ENCODE measurements at regions not wholly inside any gene's neighbourhood (a gene's known extent, or its start where the extent isn't known, plus 50 kb on each side); places are given as distances from the start of the nearest gene placed in this dataset.
"Not testable (repeated sequence)": the region's sequence is repeated elsewhere in the genome, so short reads cannot be mapped to it uniquely, and the experiment has no call there.

- no peak for DNase-seq (ENCODE audit: low read depth in 1 of 2, low spot score in 1 of 2)
- in situ Hi-C loops (cut with HindIII; ENCODE audit: low pct_unique_long_range_greater_than_20kb, low sequenced_read_pairs), result no loop called here
- no peak for TF ChIP-seq JUND (IDR thresholded peaks at IDR 0.05; ENCODE audit: low read depth)
Observed at GRCh38 chr7:155233311-155234157, 64.1 kb upstream of the INSIG1 start.

- peak in 1 of 2 experiments; percentile 45 for DNase-seq (ENCODE audit: low read depth in 1 of 2, low spot score in 1 of 2)
- no peak for TF ChIP-seq JUND (IDR thresholded peaks at IDR 0.05; ENCODE audit: low read depth)
- in situ Hi-C loops (cut with HindIII; ENCODE audit: low pct_unique_long_range_greater_than_20kb, low sequenced_read_pairs), result no loop called here
Observed at GRCh38 chr7:155234158-155234492, 63.6 kb upstream of the INSIG1 start.

GRCh38 chr7:155234950-155235789 is 62.5 kb upstream of the INSIG1 start:
- no peak for DNase-seq (ENCODE audit: low read depth in 1 of 2, low spot score in 1 of 2)
- in situ Hi-C loops (cut with HindIII; ENCODE audit: low pct_unique_long_range_greater_than_20kb, low sequenced_read_pairs), result no loop called here
- TF ChIP-seq JUND (IDR thresholded peaks at IDR 0.05; ENCODE audit: low read depth), result no peak

DNA sequence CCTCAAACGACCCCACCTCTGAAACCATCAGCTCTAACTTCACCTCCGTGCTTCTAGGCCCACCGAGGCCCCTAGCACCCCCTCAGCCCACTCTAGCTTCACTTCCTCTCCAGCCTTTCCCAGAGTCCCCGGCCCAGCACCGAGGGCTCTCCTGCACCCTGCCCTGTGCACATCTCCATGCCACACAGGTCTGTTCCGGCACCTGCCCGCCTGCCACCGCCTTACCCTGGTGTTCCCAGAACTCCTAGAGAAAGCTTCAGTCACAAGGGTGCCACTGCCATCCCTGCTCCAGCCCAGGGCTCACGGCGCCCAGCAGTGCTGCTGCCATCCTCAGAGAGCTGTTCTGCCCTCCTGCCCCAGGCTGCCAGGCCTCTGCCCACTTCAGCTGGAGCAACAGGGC is 61.3 kb upstream of the INSIG1 start:
- in situ Hi-C loops (cut with HindIII; ENCODE audit: low pct_unique_long_range_greater_than_20kb, low sequenced_read_pairs), result no loop called here
- TF ChIP-seq JUND (IDR thresholded peaks at IDR 0.05; ENCODE audit: low read depth), result no peak
- DNase-seq (ENCODE audit: low read depth in 1 of 2, low spot score in 1 of 2), result no peak

GRCh38 chr7:155237297-155237696 is 60.4 kb upstream of the INSIG1 start:
- TF ChIP-seq JUND (IDR thresholded peaks at IDR 0.05; ENCODE audit: low read depth), result no peak
- in situ Hi-C loops (cut with HindIII; ENCODE audit: low pct_unique_long_range_greater_than_20kb, low sequenced_read_pairs), result no loop called here
- no peak for DNase-seq (ENCODE audit: low read depth in 1 of 2, low spot score in 1 of 2)

GRCh38 chr7:155237730-155238129 is 59.9 kb upstream of the INSIG1 start:
- DNase-seq (ENCODE audit: low read depth in 1 of 2, low spot score in 1 of 2), result no peak
- TF ChIP-seq JUND (IDR thresholded peaks at IDR 0.05; ENCODE audit: low read depth), result no peak
- in situ Hi-C loops (cut with HindIII; ENCODE audit: low pct_unique_long_range_greater_than_20kb, low sequenced_read_pairs), result no loop called here

DNA sequence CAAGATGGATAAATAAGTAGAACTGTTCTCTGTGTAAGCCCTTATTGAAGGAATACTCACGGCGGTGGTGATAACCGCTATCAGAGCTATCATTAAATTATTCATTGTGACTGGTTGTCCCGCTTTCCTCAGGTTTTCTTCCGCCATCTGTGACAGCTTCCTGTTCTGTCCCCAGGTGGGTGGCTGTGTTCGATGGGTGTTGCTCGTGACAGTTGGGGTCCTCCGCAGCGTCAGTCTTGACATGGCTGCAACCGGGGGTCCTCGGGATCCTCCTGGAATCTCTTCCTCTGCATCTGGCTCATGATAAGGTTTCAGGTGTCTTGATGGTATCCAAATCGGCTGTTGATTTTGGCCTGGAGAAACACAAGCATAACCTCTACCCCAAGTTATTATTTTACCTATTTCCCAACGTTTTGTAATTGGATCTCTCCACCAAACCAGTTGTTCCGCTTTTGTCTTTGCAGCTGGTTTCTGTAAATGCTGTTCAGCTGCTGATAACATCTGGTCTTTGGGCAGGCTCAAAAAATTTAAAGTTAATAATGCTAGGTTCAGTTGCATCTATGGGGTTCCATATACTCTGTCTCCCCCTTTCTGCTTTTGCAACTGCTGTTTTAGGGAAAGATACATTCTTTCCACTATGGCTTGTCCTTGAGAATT is 58.1 kb upstream of the INSIG1 start:
- DNase-seq (ENCODE audit: low read depth in 1 of 2, low spot score in 1 of 2), result peak in 1 of 2 experiments; percentile 74

GRCh38 chr7:155244675-155245074 is 53.0 kb upstream of the INSIG1 start:
- DNase-seq (ENCODE audit: low read depth in 1 of 2, low spot score in 1 of 2), result no peak
- in situ Hi-C loops (cut with HindIII; ENCODE audit: low pct_unique_long_range_greater_than_20kb, low sequenced_read_pairs), result no loop called here
- TF ChIP-seq JUND (IDR thresholded peaks at IDR 0.05; ENCODE audit: low read depth), result no peak

More for the DNA sequence above, 58.1 kb upstream of the INSIG1 start:
- in situ Hi-C loops (cut with HindIII; ENCODE audit: low pct_unique_long_range_greater_than_20kb, low sequenced_read_pairs), result not testable (repeated sequence)

DNA sequence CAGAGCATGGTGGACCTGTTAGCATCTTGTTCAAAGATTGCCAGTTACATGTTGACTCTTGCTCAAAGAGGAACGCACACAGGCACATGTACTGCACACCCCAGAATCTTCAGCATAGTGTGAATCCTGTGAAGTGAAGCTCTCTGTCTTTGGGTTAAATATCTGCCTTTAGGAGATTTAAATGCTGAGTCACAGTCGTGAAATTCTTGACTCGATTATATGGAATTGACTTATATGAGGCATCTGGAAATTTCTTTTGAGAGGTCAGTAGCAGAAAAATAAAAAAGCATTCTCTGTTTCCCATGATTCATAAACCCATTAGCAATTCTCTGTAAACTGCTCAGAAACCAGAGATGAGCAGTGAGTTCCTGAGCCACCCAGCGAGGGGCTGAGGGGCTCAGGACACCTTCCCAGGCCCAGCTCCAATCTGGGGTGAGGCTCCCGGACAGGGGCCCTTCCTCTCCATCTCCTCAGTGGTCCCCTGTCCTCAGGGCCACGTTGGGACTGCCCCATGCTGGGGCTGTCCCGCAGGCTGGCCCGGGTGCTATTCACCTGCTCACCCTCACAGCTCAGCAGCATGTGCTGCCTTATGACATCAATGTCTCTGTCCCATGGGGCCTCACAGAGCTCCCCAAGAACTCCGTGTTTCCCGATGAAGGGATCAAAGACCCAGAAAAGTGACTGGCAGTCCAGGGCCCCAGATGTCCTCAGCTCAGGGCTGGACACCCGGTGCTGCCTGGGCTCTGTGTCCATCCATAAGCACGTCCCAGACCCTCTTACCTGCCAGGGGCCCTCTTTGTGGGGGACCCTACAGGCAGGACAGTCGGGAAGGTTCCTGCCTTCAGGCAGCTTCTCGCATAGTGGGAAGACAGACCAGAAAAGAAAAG is 50.0 kb upstream of the INSIG1 start:
- DNase-seq (ENCODE audit: low read depth in 1 of 2, low spot score in 1 of 2), result no peak
- in situ Hi-C loops (cut with HindIII; ENCODE audit: low pct_unique_long_range_greater_than_20kb, low sequenced_read_pairs), result no loop called here
- no peak for TF ChIP-seq JUND (IDR thresholded peaks at IDR 0.05; ENCODE audit: low read depth)
